ENCODE measurements at regions not wholly inside any gene's neighbourhood (a gene's known extent, or its start where the extent isn't known, plus 50 kb on each side); places are given as distances from the start of the nearest gene placed in this dataset.

DNA sequence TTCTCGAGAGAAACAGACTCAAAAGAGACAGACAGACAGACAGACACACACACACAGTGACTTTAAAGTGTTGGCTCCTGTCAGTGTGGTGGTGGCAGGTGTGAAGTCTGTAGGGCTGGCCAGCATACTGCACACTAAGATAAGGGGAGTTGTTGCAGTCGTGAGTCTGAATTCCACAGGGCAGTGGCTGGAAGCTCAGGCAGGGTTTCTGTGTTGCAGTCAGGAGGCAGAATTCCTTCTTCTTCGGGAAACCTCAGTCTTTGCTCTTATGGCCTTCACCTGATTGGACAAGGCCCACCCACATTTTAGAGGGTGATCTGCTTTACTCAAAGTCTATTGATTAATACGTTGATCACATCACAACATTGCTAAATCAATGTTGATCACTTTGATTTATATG lies 478.4 kb upstream of the HS6ST1 start:
- in situ Hi-C loops (cut with MboI; ENCODE audit: low sequenced_read_pairs) = no loop called here

DNA sequence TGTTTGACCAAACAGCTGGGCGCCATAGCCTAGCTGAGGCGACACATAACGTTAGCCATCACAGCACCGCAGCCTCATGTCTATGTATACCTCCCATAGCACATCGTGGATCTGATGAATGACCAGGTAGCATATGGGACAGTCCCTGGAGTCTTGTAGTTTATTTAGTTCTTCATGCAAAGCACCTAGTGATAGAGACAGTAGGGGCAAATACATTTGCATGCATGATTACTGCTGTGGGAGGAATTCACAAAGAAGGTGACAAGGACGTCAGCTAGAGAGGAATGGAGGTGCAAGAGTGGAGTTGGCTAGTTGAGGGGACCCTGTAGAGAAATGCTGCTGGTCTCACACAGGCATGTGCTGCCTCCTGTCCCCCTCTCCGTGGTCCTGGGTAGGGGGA lies 478.9 kb upstream of the HS6ST1 start:
- in situ Hi-C loops (cut with MboI; ENCODE audit: low sequenced_read_pairs) = no loop called here

DNA sequence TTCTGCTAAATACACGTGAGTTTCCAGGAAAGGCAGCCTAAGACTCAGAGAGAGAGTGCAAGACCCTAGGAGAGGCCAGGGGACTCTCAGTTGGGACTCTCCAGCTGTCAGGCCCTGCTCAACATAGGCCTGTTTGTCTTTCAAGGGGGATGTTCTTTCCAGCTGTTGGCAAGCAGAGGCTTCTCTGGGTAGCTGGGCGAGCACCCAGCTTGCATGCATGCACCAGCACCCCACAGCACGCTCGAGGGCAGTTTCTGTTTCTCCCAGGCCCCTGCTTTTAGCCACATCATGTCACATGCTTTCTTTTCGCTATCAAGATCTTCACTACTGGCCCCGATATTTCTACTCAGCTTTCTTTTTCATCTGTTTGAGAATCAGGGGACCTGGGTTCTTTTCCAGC lies 479.3 kb upstream of the HS6ST1 start:
- in situ Hi-C loops (cut with MboI; ENCODE audit: low sequenced_read_pairs) = no loop called here

GRCh38 chr2:128798502-128799283 lies 480.0 kb upstream of the HS6ST1 start:
- in situ Hi-C loops (cut with MboI; ENCODE audit: low sequenced_read_pairs) = no loop called here

- in situ Hi-C loops (cut with MboI; ENCODE audit: low sequenced_read_pairs) = no loop called here
Measured at GRCh38 chr2:128799284-128799552, 480.6 kb upstream of the HS6ST1 start.

DNA sequence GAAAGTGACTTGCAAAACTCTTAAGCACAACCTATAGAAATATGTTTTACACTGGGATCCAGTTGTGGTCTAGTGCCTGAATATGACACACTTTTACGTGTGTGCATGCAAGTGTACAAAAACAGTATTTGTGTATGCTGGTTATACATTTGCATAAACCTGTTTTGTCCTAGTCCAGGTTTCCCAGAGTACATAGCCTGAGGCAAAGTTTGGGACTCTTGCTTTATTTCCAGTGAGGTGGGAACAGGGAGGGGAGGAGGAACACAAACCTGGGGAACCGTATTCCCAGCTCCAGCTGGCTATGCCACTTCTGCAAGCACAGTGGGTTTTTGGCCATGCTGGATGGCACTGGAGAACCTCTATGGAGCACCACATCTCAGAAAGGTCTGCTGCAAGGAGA lies 481.1 kb upstream of the HS6ST1 start:
- in situ Hi-C loops (cut with MboI; ENCODE audit: low sequenced_read_pairs) = no loop called here

DNA sequence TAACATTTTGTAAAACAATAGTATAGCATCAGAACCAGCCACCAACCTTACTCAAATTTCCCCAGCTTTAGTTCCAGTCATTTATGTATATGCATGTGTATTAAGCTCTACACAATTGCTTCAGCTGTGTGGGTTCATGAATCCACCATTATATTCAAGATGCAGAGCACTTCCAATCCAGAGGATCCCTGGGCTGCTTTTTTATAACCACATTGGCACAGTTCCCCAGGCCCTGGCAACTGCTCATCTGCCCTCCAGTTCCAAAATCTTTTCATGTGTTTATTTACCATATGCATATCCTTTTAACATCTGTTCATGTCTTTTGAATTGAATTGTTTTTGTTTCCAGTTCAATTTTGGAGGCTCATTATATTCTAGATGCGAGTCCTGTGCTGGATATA lies 482.9 kb upstream of the HS6ST1 start:
- in situ Hi-C loops (cut with MboI; ENCODE audit: low sequenced_read_pairs) = no loop called here

DNA sequence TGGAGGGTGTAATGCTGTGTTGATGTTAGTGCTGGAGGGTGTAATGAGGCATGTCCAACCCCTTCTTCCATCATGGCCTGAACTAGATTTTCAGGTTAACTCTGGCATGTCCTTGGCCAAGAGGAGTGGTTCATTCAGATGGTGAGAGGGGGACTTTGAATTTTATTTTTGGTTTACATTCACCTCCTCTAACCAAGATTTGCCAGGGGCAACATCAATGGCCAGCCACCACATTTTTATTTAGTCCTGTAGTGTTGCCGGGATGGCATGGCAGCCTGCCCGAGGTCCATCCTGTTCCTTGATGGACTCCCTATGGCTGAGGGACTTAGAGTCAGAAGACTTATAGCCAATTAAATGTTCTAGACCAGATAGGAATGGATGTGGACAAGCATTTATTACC lies 484.6 kb upstream of the HS6ST1 start:
- in situ Hi-C loops (cut with MboI; ENCODE audit: low sequenced_read_pairs) = no loop called here

- in situ Hi-C loops (cut with MboI; ENCODE audit: low sequenced_read_pairs) = no loop called here
Measured at GRCh38 chr2:128805237-128805636, 486.6 kb upstream of the HS6ST1 start.

DNA sequence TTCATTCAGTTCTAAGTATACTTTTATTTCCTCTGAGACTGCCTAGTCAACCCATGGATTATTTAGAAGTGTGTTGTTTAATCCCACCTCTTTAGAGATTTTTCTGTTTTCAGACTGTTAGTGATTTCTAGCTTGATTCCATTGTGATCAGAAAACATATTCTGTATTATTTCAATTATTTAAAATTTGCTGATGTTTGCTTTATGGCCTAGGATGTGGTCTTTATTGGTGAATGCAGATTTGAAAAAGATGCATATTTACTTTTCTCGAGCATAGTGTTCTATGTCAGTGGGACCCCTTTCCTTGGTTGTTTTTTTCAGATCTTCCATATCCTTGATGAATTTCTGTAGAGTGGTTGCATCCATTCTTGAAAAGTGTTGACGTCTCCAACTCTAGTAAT lies 487.2 kb upstream of the HS6ST1 start:
- in situ Hi-C loops (cut with MboI; ENCODE audit: low sequenced_read_pairs) = no loop called here

DNA sequence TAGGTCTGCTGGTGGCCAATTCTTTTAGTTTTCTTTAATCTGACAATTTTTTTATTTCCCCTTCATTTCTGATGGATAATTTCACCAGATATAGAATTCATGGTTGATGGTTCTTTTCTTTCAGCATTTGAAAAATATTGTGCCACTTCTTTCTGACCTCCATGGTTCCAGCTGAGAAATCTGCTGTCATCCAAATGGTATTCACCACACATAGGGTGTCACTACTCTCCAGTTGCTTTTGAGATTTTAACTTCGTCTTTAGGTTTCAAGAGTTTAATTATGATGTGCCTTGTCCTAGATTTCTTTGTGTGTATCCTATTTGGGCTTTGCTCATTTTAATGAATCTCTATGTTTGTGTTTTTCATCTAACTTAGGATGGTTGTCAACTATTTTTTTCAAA lies 488.6 kb upstream of the HS6ST1 start:
- in situ Hi-C loops (cut with MboI; ENCODE audit: low sequenced_read_pairs) = no loop called here

GRCh38 chr2:128808462-128809258 lies 490.0 kb upstream of the HS6ST1 start:
- in situ Hi-C loops (cut with MboI; ENCODE audit: low sequenced_read_pairs) = no loop called here

DNA sequence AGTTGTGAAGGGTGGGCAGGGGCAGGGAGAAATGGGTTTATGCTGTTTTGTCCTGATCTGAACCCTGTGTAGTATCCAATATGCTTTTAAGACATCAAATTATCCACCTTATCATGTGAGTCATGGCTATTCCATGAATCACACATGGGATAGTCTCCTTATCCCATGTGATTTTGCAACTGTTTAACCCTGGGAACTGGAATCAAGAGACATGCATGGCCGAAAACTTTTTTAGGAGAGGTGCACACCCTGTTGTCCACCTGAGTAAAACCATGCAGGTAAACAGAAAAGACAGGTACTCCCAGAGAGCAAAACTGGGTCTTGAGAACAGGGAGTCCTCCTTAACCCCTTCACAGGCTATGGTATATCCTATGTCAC lies 490.6 kb upstream of the HS6ST1 start:
- in situ Hi-C loops (cut with MboI; ENCODE audit: low sequenced_read_pairs) = no loop called here

DNA sequence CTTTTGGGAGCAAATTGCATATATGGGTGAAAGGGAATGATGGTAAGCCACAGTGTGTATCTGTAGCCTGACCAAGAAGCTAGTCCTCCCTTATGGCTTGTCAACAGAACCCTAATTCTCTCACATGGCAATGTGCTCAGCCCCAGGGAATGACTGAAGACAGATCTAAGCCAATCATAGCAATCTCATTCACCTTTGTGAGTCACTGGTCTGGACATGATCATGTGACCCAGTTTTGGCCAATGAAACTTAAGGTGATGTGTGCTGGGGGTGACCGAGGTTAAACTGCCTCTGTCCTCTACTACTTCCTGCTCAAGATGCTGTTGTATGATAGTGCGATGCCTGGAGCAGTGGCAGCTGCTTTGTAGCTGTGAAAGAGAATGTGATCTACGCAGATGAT lies 491.2 kb upstream of the HS6ST1 start:
- in situ Hi-C loops (cut with MboI; ENCODE audit: low sequenced_read_pairs) = no loop called here

DNA sequence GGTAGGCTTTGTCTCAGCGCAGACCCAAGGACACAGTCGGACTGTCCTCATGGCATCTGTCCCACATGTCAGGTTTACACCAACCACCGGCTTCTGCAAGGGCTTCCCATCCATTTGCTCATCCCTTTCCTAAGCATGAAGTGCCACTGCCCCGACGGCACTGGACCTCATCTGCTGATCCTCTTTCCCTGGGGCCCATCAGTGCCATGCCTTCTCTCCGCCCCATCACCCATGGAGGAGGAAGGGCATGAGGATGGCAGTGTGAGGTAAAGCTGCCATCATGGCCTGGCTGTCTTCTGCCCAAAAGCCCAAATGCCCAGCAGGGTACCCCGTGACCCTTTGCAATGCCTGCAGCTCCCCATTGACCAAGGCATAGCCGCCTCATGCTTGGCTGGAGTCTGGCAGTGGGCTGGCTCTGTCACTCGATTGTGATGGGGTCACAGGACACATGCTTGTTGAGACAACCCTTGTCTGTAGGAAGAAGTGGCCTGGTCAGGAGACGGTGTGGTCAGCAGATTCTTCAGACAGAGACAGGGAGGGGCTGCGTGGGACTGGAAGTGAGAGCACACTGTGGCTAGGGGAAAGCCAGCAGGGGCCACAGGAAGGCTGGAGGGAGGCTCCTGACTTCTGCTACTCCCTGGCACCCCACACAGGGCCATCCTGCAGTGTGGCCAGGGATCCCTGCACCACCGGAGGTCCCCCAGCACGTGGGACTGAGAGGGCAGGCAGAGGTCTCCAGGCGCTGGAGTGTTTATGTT lies 493.7 kb upstream of the HS6ST1 start:
- in situ Hi-C loops (cut with MboI; ENCODE audit: low sequenced_read_pairs) = no loop called here

DNA sequence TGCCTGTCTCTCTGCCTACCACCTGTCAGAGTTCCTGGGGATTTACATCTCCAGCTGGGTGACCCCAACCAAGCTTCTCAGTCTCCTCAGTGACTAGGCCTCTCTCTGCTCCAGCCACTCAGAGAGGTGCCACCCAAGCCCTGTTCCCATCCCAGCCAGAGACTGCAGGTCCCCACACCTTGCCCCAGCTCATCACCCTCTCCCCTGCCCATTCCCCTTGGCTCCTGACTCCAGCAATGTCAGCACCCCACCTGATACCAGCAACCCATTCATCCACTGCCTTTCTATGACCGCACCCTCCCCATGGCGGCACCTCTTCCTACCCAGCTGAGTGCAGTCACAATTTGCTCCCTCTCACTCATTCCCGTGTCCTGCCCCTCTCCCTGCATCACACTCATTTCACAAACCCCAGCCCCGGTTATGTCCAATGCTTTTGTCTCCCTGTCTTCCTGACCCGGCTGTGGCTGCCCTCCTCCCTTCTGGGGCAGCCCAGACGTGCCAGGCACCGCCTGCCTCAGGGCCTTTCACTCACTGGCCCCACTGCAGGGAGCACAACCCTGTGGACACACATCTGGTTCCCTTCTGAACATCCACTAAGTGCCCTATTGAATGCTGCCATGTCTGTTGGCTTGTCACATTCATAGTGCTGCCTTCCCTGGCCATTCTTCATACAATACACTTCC lies 494.8 kb upstream of the HS6ST1 start:
- in situ Hi-C loops (cut with MboI; ENCODE audit: low sequenced_read_pairs) = no loop called here

- in situ Hi-C loops (cut with MboI; ENCODE audit: low sequenced_read_pairs) = no loop called here
Measured at GRCh38 chr2:128815248-128815647, 496.6 kb upstream of the HS6ST1 start.

DNA sequence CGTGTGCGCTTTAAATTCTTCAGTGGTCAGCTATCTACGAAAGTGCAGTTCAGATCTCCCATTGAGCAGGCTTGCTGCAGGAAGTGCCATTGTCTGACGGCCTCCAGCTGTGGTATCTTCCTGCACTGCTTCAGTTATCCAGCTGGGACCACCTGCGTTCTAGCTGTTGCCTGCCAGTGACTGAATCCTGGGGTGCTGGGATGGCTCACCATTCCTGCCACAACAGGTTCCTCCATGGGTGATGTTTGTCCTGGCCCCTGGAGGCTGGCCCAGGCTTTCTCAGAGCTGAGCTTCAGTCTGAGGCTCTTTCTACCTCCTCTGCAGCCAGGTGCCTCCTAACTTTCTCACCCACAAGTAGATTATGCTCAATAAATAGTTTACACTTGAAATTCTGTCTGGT lies 498.5 kb upstream of the HS6ST1 start:
- in situ Hi-C loops (cut with MboI; ENCODE audit: low sequenced_read_pairs) = no loop called here

GRCh38 chr2:128817813-128818212 lies 499.1 kb upstream of the HS6ST1 start:
- in situ Hi-C loops (cut with MboI; ENCODE audit: low sequenced_read_pairs) = no loop called here

DNA sequence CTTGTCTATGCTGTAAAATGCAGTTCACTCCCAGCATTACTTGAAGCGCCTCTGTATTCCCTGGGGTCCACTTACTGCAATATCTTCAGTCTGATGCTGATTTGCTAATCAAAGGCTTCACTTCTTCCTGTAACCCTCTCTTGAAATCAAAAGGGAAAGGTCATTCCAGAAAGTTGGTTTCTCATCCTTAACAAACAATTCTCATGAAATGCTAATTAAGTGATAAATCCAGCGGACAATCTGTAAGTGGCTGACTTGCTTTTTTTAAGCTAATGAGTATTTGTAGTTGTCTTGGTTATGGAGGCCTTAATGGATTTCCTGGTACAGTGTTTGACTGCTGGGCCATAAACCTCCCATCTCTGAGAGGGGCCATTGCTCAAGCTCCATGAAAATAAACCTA lies 499.6 kb upstream of the HS6ST1 start:
- in situ Hi-C loops (cut with MboI; ENCODE audit: low sequenced_read_pairs) = no loop called here

GRCh38 chr2:128818704-128819491 lies 500.2 kb upstream of the HS6ST1 start:
- in situ Hi-C loops (cut with MboI; ENCODE audit: low sequenced_read_pairs) = no loop called here

Measured in HL-60/S4 (cell line).